SK-N-SH (cell line): ENCODE measurements at regions not wholly inside any gene's neighbourhood (a gene's known extent, or its start where the extent isn't known, plus 50 kb on each side); places are given as distances from the start of the nearest gene placed in this dataset.

Experiments used
- MXI1 ChIP-seq: IDR thresholded peaks from 2 replicates; pipeline ENCODE4 v1.6.1; 2012; ENCODE audit warnings: mild to moderate bottlenecking, low read depth, low read length, improper control_type of control experiment
- POLR2AphosphoS5 ChIP-seq: IDR thresholded peaks from 2 replicates; pipeline ENCODE4 v1.6.1; 2012; ENCODE audit warnings: low read depth, low read length
- TF ChIP-seq, protein P1 (sequence below): fragments of 200-600 bp; sonication (generic); IDR thresholded peaks from 2 replicates; pipeline ENCODE4 v1.6.1; 2017; ENCODE audit warnings: antibody characterized with exemption, mild to moderate bottlenecking, moderate library complexity

DNA sequence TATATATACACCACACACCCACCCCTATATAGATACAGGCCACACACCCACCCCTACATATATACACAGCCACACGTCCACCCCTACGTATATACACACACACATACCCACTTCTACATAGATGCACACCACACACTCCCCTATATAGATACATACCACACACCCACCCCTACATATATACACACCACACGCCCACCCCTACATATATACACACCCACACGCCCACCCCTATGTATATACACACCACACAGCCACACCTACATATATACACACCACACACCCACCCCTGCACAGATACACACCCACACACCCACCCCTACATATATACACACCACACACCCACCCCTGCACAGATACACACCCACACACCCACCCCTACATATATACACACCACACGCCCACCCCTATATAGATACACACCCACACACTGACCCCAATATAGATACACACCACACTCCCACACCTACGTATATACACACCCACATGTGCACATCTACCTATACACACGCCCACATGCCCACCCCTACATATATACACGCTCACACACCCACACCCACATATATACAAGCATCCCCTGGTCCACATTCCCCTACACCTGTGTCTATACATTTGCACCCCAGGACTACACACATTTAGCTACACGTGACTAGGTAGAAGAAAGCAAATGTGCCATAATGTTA lies 52.1 kb upstream of the UBE3C start:
- TF ChIP-seq POLR2AphosphoS5 (no peak), MXI1 (no peak)
- TF ChIP-seq, protein P1, sequence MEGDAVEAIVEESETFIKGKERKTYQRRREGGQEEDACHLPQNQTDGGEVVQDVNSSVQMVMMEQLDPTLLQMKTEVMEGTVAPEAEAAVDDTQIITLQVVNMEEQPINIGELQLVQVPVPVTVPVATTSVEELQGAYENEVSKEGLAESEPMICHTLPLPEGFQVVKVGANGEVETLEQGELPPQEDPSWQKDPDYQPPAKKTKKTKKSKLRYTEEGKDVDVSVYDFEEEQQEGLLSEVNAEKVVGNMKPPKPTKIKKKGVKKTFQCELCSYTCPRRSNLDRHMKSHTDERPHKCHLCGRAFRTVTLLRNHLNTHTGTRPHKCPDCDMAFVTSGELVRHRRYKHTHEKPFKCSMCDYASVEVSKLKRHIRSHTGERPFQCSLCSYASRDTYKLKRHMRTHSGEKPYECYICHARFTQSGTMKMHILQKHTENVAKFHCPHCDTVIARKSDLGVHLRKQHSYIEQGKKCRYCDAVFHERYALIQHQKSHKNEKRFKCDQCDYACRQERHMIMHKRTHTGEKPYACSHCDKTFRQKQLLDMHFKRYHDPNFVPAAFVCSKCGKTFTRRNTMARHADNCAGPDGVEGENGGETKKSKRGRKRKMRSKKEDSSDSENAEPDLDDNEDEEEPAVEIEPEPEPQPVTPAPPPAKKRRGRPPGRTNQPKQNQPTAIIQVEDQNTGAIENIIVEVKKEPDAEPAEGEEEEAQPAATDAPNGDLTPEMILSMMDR, result no peak
